Large intestine (tissue), 3 donors: ENCODE measurements at regions not wholly inside any gene's neighbourhood (a gene's known extent, or its start where the extent isn't known, plus 50 kb on each side); places are given as distances from the start of the nearest gene placed in this dataset.
"Not testable (repeated sequence)": the region's sequence is repeated elsewhere in the genome, so short reads cannot be mapped to it uniquely, and the experiment has no call there.

Experiments
- DNase-seq, 2 donors: peaks; one replicate each; pipeline versions ENCODE4 v3.0.0 to v3.0.0-alpha.2; 2013
- H3K27ac ChIP-seq: one replicate; pipeline ENCODE4 v1.5.1; 2013; ENCODE audit warnings: low read length
- H3K27me3 ChIP-seq: 2 replicates; pipeline ENCODE4 v1.6.1; 2013; ENCODE audit warnings: low read length; ENCODE audit not compliant: control insufficient read depth, insufficient read depth
- H3K36me3 ChIP-seq: 2 replicates; pipeline ENCODE4 v1.6.1; 2013; ENCODE audit warnings: low read length; ENCODE audit not compliant: control insufficient read depth, insufficient read depth
- H3K4me1 ChIP-seq: one replicate; pipeline ENCODE4 v1.6.1; 2013; ENCODE audit warnings: low read length; ENCODE audit not compliant: control insufficient read depth, insufficient read depth
- H3K4me3 ChIP-seq: one replicate; pipeline ENCODE4 v1.5.1; 2013; ENCODE audit warnings: low read length
- H3K9me3 ChIP-seq: one replicate; pipeline ENCODE4 v1.6.1; 2013; ENCODE audit warnings: mild to moderate bottlenecking, low read depth, low read length, moderate library complexity; ENCODE audit not compliant: control insufficient read depth
- WGBS: methylation state at CpG from one replicate; pipeline ENCODE4 v1.1.5; 2013; ENCODE audit warnings: low lambda C conversion rate; ENCODE audit not compliant: insufficient coverage; 5-methylcytosine and 5-hydroxymethylcytosine counted together

DNA sequence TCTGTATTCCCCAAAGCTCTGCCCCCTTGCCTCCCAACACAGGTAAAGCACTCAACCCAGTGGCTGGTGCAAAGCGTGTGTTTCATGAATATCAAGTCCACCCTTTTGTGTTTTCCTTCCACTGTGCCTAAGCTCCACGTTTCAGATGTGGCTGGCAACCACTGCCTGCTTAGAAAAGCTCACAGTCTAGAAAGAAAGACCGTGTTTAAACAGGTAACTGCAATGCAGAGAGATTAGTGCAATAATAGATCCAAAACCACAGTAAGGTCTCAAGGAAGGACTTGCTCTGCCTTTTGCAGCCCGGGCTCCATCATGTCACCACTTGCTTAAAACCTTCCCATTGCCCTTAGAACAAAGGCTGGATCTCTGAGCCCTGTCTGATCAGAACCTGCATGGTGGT is 240.2 kb upstream of the C16orf82 start:
- no peak overlapping the region for H3K27ac ChIP-seq
- H3K4me1 ChIP-seq: no peaks in the 10 kb centered on the region
- no CpG with 5 or more reads among the region's 4 CpGs for WGBS
- DNase-seq: no peak
- no peaks in the 10 kb centered on the region for H3K27me3 ChIP-seq
- no peak overlapping the region for H3K4me3 ChIP-seq
- H3K36me3 ChIP-seq: no peaks in the 10 kb centered on the region
- no peaks in the 10 kb centered on the region for H3K9me3 ChIP-seq

DNA sequence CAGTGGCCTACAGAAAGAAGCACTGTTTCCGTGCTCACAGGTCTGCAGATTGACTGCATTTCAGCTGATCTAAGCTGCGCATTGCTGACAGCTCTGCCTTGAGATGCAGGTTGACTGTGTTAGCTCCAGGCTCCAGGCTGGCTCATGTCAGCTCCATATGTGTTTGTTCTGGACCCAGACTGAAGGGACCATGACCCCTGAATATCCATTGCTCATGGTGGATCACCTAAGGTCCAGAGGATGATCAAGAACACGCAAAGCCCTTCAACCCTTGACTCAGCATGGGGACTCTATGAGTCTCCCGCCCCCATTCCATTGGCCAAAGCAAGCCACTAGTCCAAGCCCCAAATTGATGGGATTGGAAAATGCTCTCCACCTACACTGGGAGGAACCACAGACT is 239.3 kb upstream of the C16orf82 start:
- H3K4me3 ChIP-seq: no peak overlapping the region
- H3K27me3 ChIP-seq: no peaks in the 10 kb centered on the region
- H3K9me3 ChIP-seq: no peaks in the 10 kb centered on the region
- no peak for DNase-seq
- no peak overlapping the region for H3K27ac ChIP-seq
- WGBS: no CpG with 5 or more reads among the region's 4 CpGs
- H3K36me3 ChIP-seq: no peaks in the 10 kb centered on the region
- H3K4me1 ChIP-seq: no peaks in the 10 kb centered on the region

DNA sequence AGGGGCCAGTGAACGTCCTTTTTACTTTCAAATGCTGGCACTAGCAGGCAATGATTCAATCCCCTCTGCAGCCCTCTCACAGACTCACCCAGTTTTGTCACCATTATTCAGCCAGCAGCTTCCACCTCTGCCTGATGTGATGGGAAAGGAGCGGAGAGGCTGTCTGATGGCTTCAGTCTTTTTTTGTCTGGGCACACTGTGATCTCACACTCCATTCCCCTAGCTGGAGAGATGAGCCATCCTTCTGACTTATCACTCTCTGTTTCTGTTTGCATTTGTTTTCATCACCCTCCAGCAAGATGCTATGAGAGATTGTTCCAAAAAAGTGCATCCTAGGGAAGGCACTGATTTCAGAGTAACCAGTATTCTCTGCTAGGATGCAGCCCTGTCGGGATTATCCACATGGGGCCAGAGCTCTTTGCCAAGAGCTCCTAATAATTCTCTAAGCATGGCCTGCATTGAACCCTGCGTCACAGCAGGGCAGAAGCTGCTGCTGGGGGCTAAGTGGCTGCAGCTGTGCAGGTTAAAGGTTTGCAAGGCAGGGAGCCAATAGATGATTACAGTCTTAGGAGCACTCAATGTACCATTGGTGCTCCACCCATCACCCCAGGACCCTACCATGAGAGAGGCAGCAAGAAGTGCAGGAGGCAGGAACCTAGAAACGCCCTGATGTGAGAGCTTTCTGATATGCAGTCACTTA is 236.1 kb upstream of the C16orf82 start:
- WGBS: no CpG with 5 or more reads among the region's 5 CpGs
- Histone ChIP-seq H3K4me1 (no peaks in the 10 kb centered on the region), H3K4me3 (no peak overlapping the region), H3K27ac (no peak overlapping the region), H3K36me3 (no peaks in the 10 kb centered on the region), H3K9me3 (peaks cover 3% of the 10 kb centered on the region), H3K27me3 (no peaks in the 10 kb centered on the region)
- DNase-seq: no peak

DNA sequence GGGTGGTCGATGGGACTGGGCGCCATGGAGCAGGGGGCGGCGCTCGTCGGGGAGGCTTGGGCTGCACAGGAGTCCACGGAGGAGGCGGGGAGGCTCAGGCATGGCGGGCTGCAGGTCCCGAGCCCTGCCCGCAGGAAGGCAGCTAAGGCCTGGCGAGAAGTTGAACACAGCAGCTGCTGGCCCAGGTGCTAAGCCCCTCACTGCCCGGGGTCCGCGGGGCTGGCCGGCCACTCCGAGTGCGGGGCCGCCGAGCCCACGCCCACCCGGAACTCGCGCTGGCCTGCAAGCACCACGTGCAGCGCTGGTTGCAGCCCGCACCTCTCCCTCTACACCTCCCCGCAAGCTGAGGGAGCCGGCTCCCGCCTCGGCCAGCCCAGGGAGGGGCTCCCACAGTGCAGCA is 230.6 kb upstream of the C16orf82 start:
- H3K4me3 ChIP-seq, DNase-seq, H3K9me3 ChIP-seq, H3K27ac ChIP-seq, H3K36me3 ChIP-seq, H3K4me1 ChIP-seq, H3K27me3 ChIP-seq: not testable (repeated sequence)
- no CpG with 5 or more reads among the region's 31 CpGs for WGBS

DNA sequence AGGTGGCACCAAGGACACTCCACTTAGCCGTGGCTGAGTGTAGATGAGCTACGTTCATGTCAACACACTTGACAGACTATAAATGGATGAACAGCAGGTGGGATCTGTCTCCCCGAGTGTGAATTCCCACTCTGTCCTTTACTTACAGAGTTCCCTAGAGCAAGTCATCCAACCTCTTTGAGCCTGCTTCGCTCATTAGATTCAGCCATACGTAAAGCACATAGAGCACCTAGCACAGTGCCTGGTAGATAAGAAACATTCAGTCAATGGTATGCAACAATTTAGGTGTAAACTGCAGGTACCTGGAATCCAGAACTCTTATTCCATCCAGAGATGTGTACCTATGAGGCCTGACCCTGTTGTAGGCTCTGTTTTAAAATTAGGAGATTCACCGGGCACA is 227.8 kb upstream of the C16orf82 start:
- Histone ChIP-seq H3K27ac (no peak overlapping the region), H3K4me3 (no peak overlapping the region), H3K4me1 (no peaks in the 10 kb centered on the region), H3K36me3 (no peaks in the 10 kb centered on the region), H3K9me3 (peaks cover 6% of the 10 kb centered on the region), H3K27me3 (no peaks in the 10 kb centered on the region)
- DNase-seq: no peak
- WGBS: no CpG with 5 or more reads among the region's 6 CpGs

DNA sequence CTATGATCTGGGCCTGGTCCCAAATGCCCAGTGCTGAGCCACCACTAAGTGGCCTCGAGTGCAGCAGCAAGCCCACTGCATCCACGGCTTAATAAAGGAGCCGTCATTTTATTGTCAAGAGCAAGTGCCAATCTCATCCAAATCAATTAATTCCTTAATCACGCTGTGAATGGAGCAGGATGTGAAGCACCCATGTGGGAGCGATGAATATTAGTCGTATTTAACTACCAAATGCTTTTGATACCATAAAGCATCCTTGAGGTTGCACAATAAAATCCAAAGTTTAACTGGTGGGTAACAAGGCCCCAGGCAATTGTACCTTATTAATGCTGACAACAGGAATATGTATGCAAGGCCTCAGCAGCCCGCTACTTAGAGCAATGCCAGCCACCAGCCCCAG is 226.0 kb upstream of the C16orf82 start:
- Histone ChIP-seq H3K27me3 (no peaks in the 10 kb centered on the region), H3K27ac (no peak overlapping the region), H3K4me3 (no peak overlapping the region), H3K36me3 (no peaks in the 10 kb centered on the region), H3K4me1 (no peaks in the 10 kb centered on the region), H3K9me3 (peaks cover 3% of the 10 kb centered on the region)
- WGBS: no CpG with 5 or more reads among the region's 7 CpGs
- no peak for DNase-seq

DNA sequence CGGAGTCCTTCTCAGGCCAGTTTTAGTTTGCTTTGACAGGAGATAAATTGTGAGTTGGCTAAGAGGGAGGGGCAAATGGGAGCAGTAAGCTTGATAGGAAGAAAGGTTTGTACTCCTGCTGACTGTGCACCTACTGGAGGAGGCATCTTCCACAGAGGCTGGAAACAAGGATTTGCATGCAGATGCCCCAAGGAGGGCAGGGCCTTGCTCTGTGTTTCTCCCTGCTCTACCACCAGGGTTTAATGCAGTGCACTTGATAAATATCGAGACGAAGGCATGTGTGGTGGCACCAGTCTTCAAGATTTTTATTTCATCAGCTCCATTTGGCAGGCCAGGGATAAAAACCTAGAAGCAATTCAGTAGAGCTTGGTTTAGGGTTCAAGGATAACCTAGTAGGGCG is 210.5 kb upstream of the C16orf82 start:
- Histone ChIP-seq H3K27me3 (no peaks in the 10 kb centered on the region), H3K9me3 (no peaks in the 10 kb centered on the region), H3K4me3 (no peak overlapping the region), H3K4me1 (no peaks in the 10 kb centered on the region), H3K27ac (no peak overlapping the region), H3K36me3 (no peaks in the 10 kb centered on the region)
- WGBS: 40% methylated on average over 1 of the region's 4 CpGs
- no peak for DNase-seq

DNA sequence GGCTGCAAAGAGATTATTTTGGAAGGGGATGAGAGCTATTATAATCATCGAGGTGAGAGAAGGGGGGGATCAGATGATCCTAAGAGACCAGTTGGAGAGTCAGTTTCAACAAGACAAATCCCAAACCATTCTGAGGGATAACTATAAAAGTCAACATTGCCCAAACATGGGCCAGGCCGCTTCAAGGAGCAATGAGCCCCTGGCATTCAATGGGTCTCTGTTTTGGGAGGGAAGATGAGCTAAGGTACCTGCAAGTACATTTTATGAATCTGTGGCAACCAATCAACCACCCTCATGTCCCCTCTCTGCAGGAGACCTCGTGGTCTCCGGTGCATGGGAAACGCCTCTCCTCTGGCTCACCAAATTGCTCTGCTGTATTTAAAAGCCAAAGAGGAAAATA is 209.9 kb upstream of the C16orf82 start:
- no peaks in the 10 kb centered on the region for H3K27me3 ChIP-seq
- H3K27ac ChIP-seq: no peak overlapping the region
- DNase-seq: no peak
- H3K9me3 ChIP-seq: no peaks in the 10 kb centered on the region
- H3K36me3 ChIP-seq: no peaks in the 10 kb centered on the region
- no peaks in the 10 kb centered on the region for H3K4me1 ChIP-seq
- WGBS: 100% methylated on average over 1 of the region's 5 CpGs
- H3K4me3 ChIP-seq: no peak overlapping the region

DNA sequence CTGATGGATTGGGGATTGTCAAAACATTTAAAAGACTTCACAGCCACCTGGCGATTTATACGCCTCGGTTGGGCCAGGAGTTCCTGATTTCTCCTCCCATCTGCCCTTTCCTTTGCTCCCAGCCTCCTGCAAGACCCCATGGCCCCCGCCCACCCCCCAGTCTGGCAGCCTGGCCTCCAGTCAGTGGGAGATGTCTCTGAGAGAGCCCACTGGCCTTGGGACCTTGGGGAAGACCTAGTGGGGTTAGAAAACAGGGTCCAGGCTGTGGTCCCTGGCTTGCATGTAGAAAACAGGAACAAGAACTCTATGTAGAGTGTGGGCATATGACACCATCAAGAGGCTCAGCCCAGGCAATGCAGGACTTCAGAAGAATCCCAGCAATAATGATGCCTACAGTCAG is 209.4 kb upstream of the C16orf82 start:
- no peak overlapping the region for H3K4me3 ChIP-seq
- no peaks in the 10 kb centered on the region for H3K9me3 ChIP-seq
- H3K4me1 ChIP-seq: no peaks in the 10 kb centered on the region
- H3K36me3 ChIP-seq: no peaks in the 10 kb centered on the region
- H3K27ac ChIP-seq: no peak overlapping the region
- DNase-seq: no peak
- WGBS: no CpG with 5 or more reads among the region's 4 CpGs
- H3K27me3 ChIP-seq: no peaks in the 10 kb centered on the region

DNA sequence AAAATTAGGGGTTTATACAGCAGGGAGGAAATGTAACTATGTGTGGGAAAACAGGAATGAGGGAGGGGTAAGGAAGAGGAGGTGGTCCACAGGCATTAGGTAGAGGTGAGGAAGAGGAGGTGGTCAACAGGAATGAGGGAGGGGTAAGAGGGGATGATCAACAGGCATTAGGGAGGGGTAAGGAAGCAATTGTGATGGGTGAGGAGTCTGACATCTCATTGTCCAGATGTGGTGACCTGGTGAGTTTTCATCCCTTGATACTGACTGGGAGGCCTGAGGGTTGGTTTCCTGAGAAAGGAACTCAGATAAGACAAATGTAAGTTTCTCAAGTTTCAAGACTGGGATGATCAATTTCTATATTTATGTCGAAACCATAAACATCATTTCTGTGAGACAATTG is 206.2 kb upstream of the C16orf82 start:
- no peak overlapping the region for H3K27ac ChIP-seq
- H3K36me3 ChIP-seq: no peaks in the 10 kb centered on the region
- no CpG with 5 or more reads among the region's 1 CpG for WGBS
- no peaks in the 10 kb centered on the region for H3K27me3 ChIP-seq
- H3K4me1 ChIP-seq: no peaks in the 10 kb centered on the region
- H3K9me3 ChIP-seq: no peaks in the 10 kb centered on the region
- no peak overlapping the region for H3K4me3 ChIP-seq
- DNase-seq: no peak

DNA sequence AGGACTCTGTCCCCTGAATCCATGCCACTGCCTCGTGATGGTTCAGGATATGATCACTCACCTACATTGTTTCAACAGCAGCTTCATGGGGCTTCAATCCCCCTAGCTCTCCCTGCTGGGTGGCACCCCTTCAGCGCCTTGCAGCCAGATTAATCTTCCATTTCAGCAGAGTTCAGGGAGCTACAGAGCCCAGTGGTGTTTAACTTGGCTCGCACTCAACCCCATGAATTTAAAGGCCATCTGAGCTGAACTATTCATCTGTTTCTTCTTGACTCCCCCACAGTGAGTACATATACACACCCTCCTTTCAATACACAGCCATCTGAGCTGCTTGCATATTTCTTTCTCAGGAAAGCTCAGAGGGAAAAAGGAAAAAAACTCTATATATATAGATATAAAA is 202.8 kb upstream of the C16orf82 start:
- WGBS: no CpG with 5 or more reads among the region's 3 CpGs

More for the DNA sequence above, 202.8 kb upstream of the C16orf82 start:
- Histone ChIP-seq H3K36me3 (no peaks in the 10 kb centered on the region), H3K27me3 (no peaks in the 10 kb centered on the region), H3K4me1 (no peaks in the 10 kb centered on the region), H3K27ac (no peak overlapping the region), H3K9me3 (no peaks in the 10 kb centered on the region), H3K4me3 (no peak overlapping the region)
- no peak for DNase-seq
